H1 (cell line): ENCODE measurements at regions not wholly inside any gene's neighbourhood (a gene's known extent, or its start where the extent isn't known, plus 50 kb on each side); places are given as distances from the start of the nearest gene placed in this dataset.

Experiments used
- TF ChIP-seq, protein P1 (sequence below): fragments of 300-600 bp; sonication (generic); IDR thresholded peaks from 2 replicates; pipeline ENCODE4 v1.7.1; 2012; ENCODE audit warnings: low read length, moderate library complexity, mild to moderate bottlenecking, inconsistent platforms; ENCODE audit not compliant: insufficient replicate concordance

DNA sequence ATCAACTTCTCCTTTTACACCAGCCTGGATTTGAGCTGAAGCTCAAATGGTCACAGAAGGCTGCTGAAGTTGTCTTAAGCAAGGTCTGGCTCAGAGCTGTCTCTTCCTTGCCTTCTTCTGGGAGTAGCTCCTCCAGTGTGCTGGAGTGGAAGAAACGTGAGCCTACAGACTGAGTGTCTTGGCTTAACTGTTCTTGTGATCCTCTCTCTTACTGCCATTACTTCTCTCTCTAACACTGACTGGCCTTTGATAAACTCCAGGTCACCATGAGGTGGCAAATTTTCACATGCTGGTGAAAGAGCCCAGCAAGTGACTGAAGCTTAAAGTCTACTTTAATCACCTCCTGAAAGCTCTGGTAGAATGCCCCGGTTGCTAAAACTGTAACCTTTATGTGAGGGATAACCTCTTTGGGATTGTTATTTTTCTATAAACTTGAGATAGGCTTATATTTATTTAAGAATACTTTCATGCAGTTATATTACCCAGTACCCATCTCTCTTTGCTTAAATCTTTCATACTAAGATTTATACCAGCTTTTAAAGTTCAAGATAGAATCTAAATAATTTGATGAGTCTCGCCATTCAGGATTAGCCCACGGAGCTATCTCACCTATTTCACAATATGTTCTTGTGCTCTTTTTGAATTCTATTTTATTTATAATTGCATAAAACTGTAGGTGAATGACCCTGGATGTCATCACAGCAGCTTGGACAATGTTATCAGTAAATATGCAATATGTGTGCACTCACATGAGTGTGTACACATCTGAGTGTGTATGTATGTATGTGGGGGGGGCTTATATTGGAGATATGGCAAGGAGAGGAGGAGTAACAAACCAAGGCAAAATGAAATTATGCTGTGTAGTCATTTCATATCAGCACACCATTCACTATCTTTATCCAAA is 924.0 kb downstream of the LTN1 start (continued):
- TF ChIP-seq, protein P1, sequence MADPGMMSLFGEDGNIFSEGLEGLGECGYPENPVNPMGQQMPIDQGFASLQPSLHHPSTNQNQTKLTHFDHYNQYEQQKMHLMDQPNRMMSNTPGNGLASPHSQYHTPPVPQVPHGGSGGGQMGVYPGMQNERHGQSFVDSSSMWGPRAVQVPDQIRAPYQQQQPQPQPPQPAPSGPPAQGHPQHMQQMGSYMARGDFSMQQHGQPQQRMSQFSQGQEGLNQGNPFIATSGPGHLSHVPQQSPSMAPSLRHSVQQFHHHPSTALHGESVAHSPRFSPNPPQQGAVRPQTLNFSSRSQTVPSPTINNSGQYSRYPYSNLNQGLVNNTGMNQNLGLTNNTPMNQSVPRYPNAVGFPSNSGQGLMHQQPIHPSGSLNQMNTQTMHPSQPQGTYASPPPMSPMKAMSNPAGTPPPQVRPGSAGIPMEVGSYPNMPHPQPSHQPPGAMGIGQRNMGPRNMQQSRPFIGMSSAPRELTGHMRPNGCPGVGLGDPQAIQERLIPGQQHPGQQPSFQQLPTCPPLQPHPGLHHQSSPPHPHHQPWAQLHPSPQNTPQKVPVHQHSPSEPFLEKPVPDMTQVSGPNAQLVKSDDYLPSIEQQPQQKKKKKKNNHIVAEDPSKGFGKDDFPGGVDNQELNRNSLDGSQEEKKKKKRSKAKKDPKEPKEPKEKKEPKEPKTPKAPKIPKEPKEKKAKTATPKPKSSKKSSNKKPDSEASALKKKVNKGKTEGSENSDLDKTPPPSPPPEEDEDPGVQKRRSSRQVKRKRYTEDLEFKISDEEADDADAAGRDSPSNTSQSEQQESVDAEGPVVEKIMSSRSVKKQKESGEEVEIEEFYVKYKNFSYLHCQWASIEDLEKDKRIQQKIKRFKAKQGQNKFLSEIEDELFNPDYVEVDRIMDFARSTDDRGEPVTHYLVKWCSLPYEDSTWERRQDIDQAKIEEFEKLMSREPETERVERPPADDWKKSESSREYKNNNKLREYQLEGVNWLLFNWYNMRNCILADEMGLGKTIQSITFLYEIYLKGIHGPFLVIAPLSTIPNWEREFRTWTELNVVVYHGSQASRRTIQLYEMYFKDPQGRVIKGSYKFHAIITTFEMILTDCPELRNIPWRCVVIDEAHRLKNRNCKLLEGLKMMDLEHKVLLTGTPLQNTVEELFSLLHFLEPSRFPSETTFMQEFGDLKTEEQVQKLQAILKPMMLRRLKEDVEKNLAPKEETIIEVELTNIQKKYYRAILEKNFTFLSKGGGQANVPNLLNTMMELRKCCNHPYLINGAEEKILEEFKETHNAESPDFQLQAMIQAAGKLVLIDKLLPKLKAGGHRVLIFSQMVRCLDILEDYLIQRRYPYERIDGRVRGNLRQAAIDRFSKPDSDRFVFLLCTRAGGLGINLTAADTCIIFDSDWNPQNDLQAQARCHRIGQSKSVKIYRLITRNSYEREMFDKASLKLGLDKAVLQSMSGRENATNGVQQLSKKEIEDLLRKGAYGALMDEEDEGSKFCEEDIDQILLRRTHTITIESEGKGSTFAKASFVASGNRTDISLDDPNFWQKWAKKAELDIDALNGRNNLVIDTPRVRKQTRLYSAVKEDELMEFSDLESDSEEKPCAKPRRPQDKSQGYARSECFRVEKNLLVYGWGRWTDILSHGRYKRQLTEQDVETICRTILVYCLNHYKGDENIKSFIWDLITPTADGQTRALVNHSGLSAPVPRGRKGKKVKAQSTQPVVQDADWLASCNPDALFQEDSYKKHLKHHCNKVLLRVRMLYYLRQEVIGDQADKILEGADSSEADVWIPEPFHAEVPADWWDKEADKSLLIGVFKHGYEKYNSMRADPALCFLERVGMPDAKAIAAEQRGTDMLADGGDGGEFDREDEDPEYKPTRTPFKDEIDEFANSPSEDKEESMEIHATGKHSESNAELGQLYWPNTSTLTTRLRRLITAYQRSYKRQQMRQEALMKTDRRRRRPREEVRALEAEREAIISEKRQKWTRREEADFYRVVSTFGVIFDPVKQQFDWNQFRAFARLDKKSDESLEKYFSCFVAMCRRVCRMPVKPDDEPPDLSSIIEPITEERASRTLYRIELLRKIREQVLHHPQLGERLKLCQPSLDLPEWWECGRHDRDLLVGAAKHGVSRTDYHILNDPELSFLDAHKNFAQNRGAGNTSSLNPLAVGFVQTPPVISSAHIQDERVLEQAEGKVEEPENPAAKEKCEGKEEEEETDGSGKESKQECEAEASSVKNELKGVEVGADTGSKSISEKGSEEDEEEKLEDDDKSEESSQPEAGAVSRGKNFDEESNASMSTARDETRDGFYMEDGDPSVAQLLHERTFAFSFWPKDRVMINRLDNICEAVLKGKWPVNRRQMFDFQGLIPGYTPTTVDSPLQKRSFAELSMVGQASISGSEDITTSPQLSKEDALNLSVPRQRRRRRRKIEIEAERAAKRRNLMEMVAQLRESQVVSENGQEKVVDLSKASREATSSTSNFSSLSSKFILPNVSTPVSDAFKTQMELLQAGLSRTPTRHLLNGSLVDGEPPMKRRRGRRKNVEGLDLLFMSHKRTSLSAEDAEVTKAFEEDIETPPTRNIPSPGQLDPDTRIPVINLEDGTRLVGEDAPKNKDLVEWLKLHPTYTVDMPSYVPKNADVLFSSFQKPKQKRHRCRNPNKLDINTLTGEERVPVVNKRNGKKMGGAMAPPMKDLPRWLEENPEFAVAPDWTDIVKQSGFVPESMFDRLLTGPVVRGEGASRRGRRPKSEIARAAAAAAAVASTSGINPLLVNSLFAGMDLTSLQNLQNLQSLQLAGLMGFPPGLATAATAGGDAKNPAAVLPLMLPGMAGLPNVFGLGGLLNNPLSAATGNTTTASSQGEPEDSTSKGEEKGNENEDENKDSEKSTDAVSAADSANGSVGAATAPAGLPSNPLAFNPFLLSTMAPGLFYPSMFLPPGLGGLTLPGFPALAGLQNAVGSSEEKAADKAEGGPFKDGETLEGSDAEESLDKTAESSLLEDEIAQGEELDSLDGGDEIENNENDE = no peak
- TF ChIP-seq, all 59 proteins: peak for 0
